ENCODE measurements at regions not wholly inside any gene's neighbourhood (a gene's known extent, or its start where the extent isn't known, plus 50 kb on each side); places are given as distances from the start of the nearest gene placed in this dataset.

GRCh38 chr13:50550151-50550550 is 293.3 kb downstream of the DLEU7 start:
- TF ChIP-seq CTCF (IDR thresholded peaks at IDR 0.05), result no peak
- no peak for TF ChIP-seq EZH2 (IDR thresholded peaks at IDR 0.05; ENCODE audit: borderline replicate concordance, insufficient read depth, low read depth, low read length, poor library complexity, severe bottlenecking)
